ENCODE measurements at regions not wholly inside any gene's neighbourhood (a gene's known extent, or its start where the extent isn't known, plus 50 kb on each side); places are given as distances from the start of the nearest gene placed in this dataset.
"Not testable (repeated sequence)": the region's sequence is repeated elsewhere in the genome, so short reads cannot be mapped to it uniquely, and the experiment has no call there.

DNA sequence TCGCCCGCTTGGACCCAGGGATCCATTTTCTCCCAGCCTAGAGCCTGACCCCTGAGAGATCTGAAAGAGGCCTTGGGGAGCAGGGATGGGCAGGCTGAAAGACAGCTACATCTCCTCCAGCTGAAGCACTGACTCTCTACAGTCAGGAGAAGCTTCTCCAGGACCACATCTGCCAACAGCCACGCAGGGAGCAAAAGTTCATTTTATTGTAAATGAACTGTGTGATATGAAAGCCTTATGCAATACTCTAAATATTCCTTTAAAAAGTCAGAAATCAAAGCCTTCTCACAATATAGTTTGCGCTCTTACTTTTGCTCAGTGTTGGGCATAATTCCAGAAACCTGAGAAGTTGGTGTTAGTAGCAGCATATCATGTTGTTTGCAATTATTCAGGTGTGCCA lies 428.9 kb upstream of the RAB6C start:
- DNase-seq, result no peak

- DNase-seq, result no peak
These were observed 425.1 kb upstream of the RAB6C start for GRCh38 chr2:129554373-129554772.

DNA sequence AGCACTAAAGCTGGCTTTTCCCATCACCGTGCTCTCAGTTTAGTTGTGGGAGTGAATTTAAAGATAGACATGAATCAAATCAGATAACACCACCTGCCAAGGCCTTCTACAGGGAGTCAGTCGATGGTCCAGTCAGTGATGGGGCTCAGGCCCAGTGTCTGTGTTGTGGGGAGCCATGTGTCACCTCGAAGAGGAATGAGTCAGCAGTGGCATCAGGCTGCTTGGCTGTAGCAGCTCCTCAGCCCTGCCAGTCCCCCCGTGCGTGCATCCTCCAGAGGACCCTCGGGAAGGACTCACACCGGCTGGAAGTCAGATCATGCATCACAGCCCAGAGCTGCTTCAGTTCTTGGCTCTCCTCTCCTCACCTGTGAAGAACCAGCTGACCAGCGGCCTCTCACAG lies 420.4 kb upstream of the RAB6C start:
- DNase-seq, result no peak

DNA sequence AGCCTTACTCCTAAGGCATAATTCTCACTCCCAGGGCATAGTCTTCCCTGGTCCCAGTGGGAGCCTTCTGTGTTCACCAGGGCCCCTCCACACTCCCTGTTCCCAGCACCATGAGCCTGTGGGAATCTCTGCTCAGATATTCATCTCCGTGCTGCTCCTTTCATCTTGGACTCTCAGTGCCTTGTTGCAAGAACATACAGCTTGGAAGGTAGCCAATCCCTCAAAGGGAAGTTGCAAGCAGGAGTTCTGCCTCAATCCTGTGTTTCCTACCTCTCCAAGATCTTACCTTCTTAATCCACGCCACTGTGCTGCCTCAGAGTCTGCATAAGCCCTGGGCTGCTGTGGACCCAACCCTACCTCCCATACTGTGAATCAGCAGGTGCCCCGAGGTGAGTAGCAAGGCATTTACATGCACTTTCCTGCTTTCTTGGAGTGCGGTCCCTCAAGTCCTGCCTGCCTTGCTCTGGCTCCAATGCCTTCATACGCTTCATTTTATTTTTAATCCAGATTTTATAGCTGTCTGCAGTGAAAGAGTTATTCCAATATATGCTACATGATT lies 413.8 kb upstream of the RAB6C start:
- no peak for DNase-seq

DNA sequence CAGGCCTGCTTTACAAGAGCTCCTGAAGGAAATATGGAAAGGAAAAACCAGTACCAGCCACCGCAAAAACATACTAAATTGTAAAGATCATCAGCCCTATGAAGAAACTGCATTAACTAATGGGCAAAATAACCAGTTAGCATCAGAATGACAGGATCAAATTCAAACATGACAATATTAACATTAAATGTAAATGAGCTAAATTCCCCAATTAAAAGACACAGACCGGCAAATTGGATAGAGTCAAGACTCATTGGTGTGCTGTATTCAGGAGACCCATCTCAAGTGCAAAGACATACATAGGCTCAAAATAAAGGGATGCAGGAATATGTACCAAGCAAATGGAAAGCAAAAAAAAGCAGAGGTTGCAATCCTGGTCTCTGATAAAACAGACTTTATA lies 408.7 kb upstream of the RAB6C start:
- not testable (repeated sequence) for DNase-seq

- no peak for DNase-seq
These were observed 404.0 kb upstream of the RAB6C start for GRCh38 chr2:129575431-129575830.

DNA sequence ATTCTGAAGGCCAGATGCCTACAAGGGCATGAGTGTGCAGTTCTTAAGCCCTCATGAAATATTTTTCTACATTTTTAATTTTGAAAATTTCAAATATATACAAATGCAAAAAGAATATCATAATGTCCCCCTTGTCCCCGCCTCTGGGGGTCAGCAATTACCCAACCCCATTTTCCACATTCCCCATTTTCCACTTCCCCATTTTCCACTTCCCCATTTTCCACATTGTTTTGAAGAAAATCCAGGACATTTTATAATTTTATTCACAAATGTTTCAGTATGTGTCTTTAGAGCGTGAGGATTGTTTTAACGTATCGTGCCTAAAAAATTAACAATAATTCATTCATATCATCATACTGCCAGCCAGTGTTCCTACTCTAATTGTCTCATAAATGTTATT lies 403.6 kb upstream of the RAB6C start:
- no peak for DNase-seq

DNA sequence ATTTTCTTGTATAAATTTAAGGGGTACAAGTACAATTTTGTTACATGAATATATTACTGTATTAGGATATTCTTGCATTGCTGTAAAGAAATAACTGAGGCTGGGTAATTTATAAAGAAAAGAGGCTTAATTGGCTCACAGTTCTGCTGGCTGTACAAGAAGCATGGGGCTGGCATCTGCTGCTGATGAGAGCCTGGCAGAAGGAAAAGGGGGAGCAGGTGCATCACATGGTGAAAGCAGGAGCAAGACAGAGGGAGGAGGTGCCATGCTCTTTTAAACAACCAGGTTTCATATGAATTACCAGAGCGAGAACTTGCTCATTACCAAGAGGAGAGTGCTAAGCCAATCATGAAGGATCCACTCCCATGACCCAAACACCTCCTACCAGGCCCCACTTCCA lies 399.5 kb upstream of the RAB6C start:
- no peak for DNase-seq

DNA sequence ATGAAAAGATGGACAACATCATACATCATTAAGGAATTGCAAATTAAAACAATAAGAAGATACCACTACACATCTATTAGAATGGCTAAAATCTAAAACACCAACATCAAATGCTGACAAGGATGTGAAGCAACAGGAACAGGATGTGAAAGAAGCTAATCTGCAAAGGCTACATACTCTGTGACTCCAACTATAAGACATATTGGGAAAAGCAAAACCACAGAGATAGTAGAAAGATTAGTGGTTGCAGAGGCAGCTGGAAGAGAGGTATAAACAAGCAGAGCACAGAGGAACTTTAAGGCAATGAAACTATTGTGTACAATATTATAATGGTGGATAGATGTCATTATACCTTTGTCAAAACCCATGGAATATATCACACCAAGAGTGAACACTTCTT lies 393.7 kb upstream of the RAB6C start:
- no peak for DNase-seq

- no peak for DNase-seq
These were observed 391.9 kb upstream of the RAB6C start for GRCh38 chr2:129587426-129588064.

GRCh38 chr2:129604560-129604959 lies 374.9 kb upstream of the RAB6C start:
- no peak for DNase-seq

GRCh38 chr2:129605646-129606045 lies 373.8 kb upstream of the RAB6C start:
- no peak for DNase-seq

DNA sequence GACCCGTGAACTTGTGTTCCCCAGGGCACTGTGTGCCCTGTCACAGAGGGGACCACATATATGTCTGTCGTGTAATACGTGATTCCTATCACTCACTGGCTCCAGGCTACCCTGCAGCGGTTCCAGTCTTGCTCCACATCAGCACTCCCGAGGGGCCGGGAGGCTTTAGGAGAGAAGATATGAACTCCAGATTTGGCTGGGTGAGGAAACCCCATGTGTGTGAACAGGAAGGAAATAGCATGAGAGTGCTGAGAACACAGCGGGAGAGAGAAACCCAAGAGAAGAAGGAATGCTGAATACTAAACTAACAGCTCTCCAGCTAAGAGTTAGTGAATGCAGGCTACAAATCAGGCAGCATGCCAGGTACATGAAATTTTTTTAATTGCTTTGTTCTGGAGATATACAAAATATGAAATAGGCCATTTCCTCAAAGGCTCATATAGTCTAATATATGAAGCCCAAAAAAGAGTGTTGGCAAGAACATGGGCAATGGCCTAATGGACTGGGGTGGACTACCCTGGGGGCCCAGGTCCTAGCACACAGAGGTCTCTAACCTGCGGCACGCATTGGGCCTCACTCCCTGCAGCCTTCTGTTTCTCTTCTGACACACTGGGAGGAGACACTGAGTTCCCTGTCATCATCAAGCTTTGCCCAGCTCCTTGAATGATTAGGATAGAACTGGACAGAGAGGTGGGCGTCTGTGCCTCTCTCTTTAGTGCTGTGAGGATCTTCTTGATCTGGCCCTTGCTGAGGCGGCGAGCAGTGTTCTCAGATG lies 372.8 kb upstream of the RAB6C start:
- DNase-seq, result no peak

GRCh38 chr2:129609224-129609623 lies 370.2 kb upstream of the RAB6C start:
- DNase-seq, result no peak

- DNase-seq, result no peak
These were observed 368.7 kb upstream of the RAB6C start for GRCh38 chr2:129610766-129611165.

DNA sequence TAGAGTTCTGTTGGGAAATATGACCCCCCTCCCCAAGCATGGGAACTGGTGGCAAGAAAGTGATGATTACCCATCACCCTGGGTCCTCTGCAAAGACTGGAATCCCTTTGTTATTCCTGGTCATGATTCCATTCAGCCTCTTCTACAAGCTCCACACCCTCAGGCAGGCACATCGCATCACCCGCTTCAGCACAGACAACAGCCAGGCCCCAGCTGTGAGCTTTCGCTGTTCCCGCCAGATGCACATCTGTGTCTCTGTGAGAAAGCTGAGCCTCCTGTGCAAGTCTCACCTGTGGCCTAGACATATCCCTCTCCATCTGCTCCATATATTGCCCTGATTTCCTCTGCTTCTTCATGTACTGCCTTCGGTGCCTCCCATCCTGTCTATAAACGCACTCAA lies 368.0 kb upstream of the RAB6C start:
- no peak for DNase-seq

DNA sequence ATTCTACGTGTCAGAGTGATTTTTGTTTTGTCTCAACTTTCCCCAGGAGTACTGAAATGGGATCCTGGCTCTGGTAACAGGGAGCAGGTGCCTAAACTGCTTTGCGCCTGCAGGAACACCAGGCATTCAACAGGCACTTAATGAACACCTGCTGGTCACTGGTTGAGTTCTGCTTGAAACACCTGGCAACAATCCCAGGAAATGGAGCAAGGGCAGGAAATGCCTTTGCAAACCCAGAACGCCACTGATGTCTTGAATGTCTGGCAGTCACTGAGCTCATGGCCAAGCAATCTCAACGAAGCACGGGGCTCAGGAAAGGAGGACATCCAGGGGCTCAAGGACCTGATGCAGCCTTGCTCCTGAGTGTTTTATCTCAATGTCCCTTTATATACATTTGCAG lies 360.0 kb upstream of the RAB6C start:
- no peak for DNase-seq

GRCh38 chr2:129620411-129620810 lies 359.1 kb upstream of the RAB6C start:
- DNase-seq, result no peak

GRCh38 chr2:129623783-129624182 lies 355.7 kb upstream of the RAB6C start:
- no peak for DNase-seq

DNA sequence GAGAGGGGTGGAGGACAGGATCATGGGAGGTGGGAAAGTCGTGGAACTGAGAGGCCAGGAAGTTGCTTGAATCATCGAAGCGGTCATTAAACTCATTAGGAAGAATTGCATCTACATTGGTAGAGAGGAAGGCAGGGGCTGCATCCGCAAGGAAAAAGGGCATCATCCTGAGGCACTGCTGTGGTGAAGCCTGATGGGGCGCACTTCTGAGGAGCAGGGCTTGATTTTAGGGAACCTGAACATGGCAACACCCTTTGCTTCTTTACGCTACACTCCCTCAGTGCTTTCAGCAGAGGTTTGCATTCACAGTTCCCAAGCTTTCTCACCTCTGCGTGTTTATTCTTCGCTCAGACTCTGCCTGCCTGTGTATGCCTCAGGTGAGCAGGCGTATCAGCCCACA lies 352.0 kb upstream of the RAB6C start:
- no peak for DNase-seq

GRCh38 chr2:129636692-129637091 lies 342.8 kb upstream of the RAB6C start:
- no peak for DNase-seq

GRCh38 chr2:129641371-129641770 lies 338.1 kb upstream of the RAB6C start:
- no peak for DNase-seq

DNA sequence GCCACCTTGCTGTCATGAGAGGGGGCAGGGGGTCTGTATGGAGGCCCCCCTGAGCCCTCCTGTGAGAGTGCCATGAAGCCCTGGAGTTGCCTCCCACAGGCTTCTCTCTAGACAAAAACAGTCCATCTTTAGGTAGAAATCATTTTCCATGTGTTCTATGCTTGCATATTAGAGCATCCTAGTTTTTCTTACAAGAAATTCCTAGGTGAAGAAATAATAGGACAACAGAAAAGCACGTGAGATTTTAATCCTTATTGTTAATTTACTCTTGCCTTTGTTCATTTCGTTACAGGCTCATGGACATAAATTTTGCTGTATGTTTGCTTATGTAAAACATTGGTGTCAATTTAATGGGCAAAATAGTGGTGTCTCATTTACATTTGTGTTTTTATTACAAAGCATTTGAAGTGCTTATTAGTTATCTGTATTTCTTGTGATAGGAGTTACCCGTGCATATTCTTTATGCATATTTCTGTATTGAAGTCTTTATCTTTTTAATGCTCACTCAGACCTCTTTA lies 336.9 kb upstream of the RAB6C start:
- DNase-seq, result no peak

- no peak for DNase-seq
These were observed 334.1 kb upstream of the RAB6C start for GRCh38 chr2:129645335-129645734.
